WI38 (cell line): ENCODE measurements at regions not wholly inside any gene's neighbourhood (a gene's known extent, or its start where the extent isn't known, plus 50 kb on each side); places are given as distances from the start of the nearest gene placed in this dataset.
"Not testable (repeated sequence)": the region's sequence is repeated elsewhere in the genome, so short reads cannot be mapped to it uniquely, and the experiment has no call there.

Source experiments
- H3K4me3 ChIP-seq: 2 replicates; pipeline ENCODE4 v1.5.1; 2011; ENCODE audit warnings: low read depth, mild to moderate bottlenecking, control low read depth, low read length
- CTCF ChIP-seq: IDR thresholded peaks from 2 replicates; pipeline ENCODE4 v1.5.1; 2012; ENCODE audit warnings: low read depth, mild to moderate bottlenecking, control low read depth, low read length

GRCh38 chr22:48761546-48761945 is 1066.1 kb downstream of the BRD1 start:
- no peak overlapping the region for H3K4me3 ChIP-seq
- no peak for TF ChIP-seq CTCF

DNA sequence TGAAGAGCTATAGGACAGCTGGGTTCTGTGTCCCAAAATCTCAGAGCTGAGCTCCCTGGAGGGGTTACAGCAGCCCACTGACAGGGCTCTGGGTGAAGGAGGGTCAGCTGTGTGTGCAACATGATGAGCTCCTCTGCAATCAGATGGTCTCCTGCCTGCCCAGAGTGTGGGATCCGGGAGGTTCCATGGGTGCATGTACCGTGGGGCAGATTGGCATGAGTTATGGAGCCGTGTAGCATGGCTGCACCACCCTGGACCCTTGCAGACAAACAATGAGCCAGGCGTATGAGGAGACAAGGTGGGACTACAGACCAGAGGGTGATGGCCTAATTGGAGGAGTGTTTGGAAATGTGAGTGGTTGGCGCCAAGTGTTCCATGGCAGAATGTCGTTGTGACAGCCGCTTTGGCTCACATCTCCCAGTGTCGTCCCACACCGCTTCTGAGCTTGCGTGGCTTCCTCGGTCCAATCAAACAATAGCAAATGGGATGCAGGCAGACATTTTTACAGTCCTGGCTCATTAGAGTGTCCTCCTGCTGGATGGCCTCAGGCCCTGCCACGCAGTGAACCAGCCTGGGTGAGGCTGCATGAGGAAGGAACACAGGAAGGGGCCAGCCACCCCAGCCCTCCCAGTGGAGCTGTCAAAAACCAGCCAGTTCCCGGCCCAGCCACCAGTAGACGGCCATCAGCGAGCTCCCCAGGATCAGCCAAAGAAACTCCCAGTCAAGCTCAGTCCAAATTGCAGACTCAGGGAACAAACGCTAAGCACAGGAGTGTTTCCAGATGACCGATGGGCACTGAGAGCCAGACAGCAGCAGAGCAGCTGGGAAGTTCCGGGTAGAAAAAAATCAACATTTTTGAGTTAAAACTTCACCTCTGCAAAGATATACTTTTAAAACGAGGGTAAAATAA is 1066.9 kb downstream of the BRD1 start:
- no peak overlapping the region for H3K4me3 ChIP-seq
- TF ChIP-seq CTCF = no peak

- TF ChIP-seq CTCF = no peak
- H3K4me3 ChIP-seq = no peak overlapping the region
These were observed 1068.5 kb downstream of the BRD1 start for GRCh38 chr22:48758881-48759875.

- no peak overlapping the region for H3K4me3 ChIP-seq
- no peak for TF ChIP-seq CTCF
These were observed 1069.6 kb downstream of the BRD1 start for GRCh38 chr22:48757985-48758561.

DNA sequence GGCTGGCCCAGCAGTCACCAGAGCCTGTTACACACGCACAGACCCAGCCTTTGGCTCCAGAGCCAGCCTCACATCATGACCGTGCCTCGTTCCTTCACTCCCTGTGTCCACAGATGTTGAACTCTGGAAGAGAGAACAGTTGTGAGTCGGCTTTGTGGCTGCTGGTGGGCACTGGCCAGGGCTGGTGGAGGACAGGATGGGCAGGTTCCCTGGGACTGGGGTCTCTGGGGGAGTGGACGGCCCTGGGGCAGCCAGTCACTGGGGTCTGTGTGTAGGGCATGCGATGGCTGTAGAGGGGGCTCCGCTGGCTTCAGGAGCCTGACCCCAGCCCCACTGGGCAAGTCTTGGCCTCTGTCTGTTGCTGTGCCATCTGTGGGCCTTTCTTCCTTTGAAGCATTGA is 1070.1 kb downstream of the BRD1 start:
- no peak overlapping the region for H3K4me3 ChIP-seq
- TF ChIP-seq CTCF = no peak

DNA sequence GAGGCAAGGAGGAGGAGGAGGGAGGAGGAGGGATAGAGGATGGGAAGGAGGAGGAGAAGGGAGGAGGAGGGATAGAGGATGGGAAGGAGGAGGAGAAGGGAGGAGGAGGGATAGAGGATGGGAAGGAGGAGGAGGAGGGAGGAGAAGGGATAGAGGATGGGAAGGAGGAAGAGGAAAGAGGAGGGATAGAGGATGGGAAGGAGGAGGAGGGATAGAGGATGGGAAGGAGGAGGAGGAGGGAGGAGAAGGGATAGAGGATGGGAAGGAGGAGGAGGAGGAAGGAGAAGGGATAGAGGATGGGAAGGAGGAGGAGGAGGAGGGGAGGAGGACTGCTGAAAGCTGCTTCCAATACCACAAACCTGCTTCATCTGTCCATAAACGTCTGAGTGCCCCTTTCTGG is 1070.5 kb downstream of the BRD1 start:
- H3K4me3 ChIP-seq = not testable (repeated sequence)
